ENCODE measurements at regions not wholly inside any gene's neighbourhood (a gene's known extent, or its start where the extent isn't known, plus 50 kb on each side); places are given as distances from the start of the nearest gene placed in this dataset.

GRCh38 chr10:36621346-36621745, 504.1 kb upstream of the ANKRD30A start:
- no peak for TF ChIP-seq CTCF (IDR thresholded peaks at IDR 0.05 in 2 of 3, conservative IDR thresholded peaks at IDR 0.05 in 1 of 3; ENCODE audit: borderline replicate concordance in 1 of 3, insufficient read depth in 1 of 3, low read depth in 2 of 3, low read length in 2 of 3)
- TF ChIP-seq, protein P1, sequence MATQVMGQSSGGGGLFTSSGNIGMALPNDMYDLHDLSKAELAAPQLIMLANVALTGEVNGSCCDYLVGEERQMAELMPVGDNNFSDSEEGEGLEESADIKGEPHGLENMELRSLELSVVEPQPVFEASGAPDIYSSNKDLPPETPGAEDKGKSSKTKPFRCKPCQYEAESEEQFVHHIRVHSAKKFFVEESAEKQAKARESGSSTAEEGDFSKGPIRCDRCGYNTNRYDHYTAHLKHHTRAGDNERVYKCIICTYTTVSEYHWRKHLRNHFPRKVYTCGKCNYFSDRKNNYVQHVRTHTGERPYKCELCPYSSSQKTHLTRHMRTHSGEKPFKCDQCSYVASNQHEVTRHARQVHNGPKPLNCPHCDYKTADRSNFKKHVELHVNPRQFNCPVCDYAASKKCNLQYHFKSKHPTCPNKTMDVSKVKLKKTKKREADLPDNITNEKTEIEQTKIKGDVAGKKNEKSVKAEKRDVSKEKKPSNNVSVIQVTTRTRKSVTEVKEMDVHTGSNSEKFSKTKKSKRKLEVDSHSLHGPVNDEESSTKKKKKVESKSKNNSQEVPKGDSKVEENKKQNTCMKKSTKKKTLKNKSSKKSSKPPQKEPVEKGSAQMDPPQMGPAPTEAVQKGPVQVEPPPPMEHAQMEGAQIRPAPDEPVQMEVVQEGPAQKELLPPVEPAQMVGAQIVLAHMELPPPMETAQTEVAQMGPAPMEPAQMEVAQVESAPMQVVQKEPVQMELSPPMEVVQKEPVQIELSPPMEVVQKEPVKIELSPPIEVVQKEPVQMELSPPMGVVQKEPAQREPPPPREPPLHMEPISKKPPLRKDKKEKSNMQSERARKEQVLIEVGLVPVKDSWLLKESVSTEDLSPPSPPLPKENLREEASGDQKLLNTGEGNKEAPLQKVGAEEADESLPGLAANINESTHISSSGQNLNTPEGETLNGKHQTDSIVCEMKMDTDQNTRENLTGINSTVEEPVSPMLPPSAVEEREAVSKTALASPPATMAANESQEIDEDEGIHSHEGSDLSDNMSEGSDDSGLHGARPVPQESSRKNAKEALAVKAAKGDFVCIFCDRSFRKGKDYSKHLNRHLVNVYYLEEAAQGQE (IDR thresholded peaks at IDR 0.05; ENCODE audit: low read depth): no peak
- no peak for TF ChIP-seq POLR2A (IDR thresholded peaks at IDR 0.05; ENCODE audit: borderline replicate concordance, extremely low read depth, insufficient read depth, insufficient read length)
- no peak for TF ChIP-seq CEBPB (IDR thresholded peaks at IDR 0.05; ENCODE audit: low read depth)
- no peak for TF ChIP-seq ZBTB33 (IDR thresholded peaks at IDR 0.05; ENCODE audit: extremely low read depth, insufficient replicate concordance, low read length)
- no peak for TF ChIP-seq YY1 (IDR thresholded peaks at IDR 0.05; ENCODE audit: extremely low read depth, insufficient replicate concordance, low read depth, low read length)
- no peak for TF ChIP-seq EZH2 (IDR thresholded peaks at IDR 0.05)
